ENCODE measurements at regions not wholly inside any gene's neighbourhood (a gene's known extent, or its start where the extent isn't known, plus 50 kb on each side); places are given as distances from the start of the nearest gene placed in this dataset.

DNA sequence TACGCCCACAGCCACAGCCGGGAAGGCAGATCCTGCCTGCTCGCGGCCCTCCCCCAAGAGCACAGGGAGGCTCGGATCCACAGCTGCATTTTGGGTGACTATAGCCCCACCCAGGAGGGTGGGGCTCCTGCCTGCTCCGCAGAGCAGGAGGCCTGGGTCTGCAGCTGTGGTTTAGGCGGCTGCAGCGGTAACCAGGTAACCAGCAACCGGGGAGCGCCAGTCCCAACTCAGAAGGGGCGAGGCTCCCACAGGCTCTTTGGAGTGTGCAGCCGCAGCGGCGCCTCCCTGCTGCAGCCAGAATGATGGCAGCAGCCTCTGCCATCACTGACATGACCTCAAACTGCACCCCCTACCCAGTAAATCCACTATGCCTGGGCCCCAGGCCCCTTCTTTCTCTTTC lies 148.0 kb upstream of the F9 start:
- TF ChIP-seq HOMEZ (CRISPR knock-in tag; IDR thresholded peaks at IDR 0.05; ENCODE audit: low read depth) = no peak
- TF ChIP-seq, protein P1, sequence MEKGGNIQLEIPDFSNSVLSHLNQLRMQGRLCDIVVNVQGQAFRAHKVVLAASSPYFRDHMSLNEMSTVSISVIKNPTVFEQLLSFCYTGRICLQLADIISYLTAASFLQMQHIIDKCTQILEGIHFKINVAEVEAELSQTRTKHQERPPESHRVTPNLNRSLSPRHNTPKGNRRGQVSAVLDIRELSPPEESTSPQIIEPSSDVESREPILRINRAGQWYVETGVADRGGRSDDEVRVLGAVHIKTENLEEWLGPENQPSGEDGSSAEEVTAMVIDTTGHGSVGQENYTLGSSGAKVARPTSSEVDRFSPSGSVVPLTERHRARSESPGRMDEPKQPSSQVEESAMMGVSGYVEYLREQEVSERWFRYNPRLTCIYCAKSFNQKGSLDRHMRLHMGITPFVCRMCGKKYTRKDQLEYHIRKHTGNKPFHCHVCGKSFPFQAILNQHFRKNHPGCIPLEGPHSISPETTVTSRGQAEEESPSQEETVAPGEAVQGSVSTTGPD (CRISPR knock-in tag; IDR thresholded peaks at IDR 0.05) = no peak

Measured in HepG2 (cell line).